A549 (cell line): ENCODE measurements at regions not wholly inside any gene's neighbourhood (a gene's known extent, or its start where the extent isn't known, plus 50 kb on each side); places are given as distances from the start of the nearest gene placed in this dataset.
"Not testable (repeated sequence)": the region's sequence is repeated elsewhere in the genome, so short reads cannot be mapped to it uniquely, and the experiment has no call there.

ENCODE experiments used
- ATAC-seq, 2 experiments: fragments of 200-7000 bp in 1 of 2; fragments of >200 bp in 1 of 2; cut with Nextera tagmentation in 1 of 2; cut with Tn5 transposase in 1 of 2; 3 replicates each; pipeline versions ENCODE4 v1.8.0 to v1.9.1; 2018 to 2020; ENCODE audit warnings: mild to moderate bottlenecking in 1 of 2, moderate library complexity in 1 of 2
- CTCF ChIA-PET: fragments of 300-600 bp; sonication (Branson Sonifier 250); formaldehyde crosslinking; extraction: SDS; loops from one replicate; lab custom pipeline; 2021; ENCODE audit warnings: antibody characterized with exemption, inconsistent platforms; lab: Yijun Ruan, JAX
- POLR2A ChIA-PET: fragments of 350-600 bp; formaldehyde crosslinking; extraction: SDS; loops from one replicate; lab custom pipeline; 2021; ENCODE audit warnings: antibody characterized with exemption, inconsistent platforms; lab: Yijun Ruan, JAX
- DNase-seq, 2 experiments: peaks; one replicate each; pipeline versions ENCODE4 v3.0.0 to v3.0.0-alpha.2; 2011 to 2016; ENCODE audit warnings: low read depth in 1 of 2, low spot score in 1 of 2
- FAIRE-seq: peaks from 2 replicates; lab custom pipeline; 2011; peaks lifted over from hg19 to GRCh38; lab: Jason Lieb, UNC
- H3K27ac ChIP-seq, 2 experiments: fragments of >200 bp; sonication (Bioruptor Twin); formaldehyde crosslinking; 3 replicates each; pipeline ENCODE4 v1.5.1; 2016 to 2017
- H3K4me1 ChIP-seq: fragments of >200 bp; sonication (Bioruptor Twin); formaldehyde crosslinking; 3 replicates; pipeline ENCODE4 v1.6.1; 2016
- H3K4me2 ChIP-seq: fragments of >200 bp; sonication (Bioruptor Twin); formaldehyde crosslinking; 3 replicates; pipeline ENCODE4 v1.6.1; 2016
- H3K4me3 ChIP-seq: fragments of >200 bp; sonication (Bioruptor Twin); formaldehyde crosslinking; 3 replicates; pipeline ENCODE4 v1.5.1; 2016
- H3K9me3 ChIP-seq: fragments of >200 bp; sonication (Bioruptor Twin); formaldehyde crosslinking; 3 replicates; pipeline ENCODE4 v1.6.1; 2016
- ATOH8 ChIP-seq: fragments of 250-450 bp; sonication (Bioruptor Pico); IDR thresholded peaks from 2 replicates; pipeline ENCODE4 v1.5.0; 2020; ENCODE audit warnings: low read depth, mild to moderate bottlenecking, moderate library complexity
- BCL3 ChIP-seq: fragments of >200 bp; sonication (Bioruptor Twin); formaldehyde crosslinking; IDR thresholded peaks from 3 replicates; pipeline ENCODE4 v1.6.1; 2016
- BHLHE40 ChIP-seq: IDR thresholded peaks from 2 replicates; pipeline ENCODE4 v1.6.1; 2012; ENCODE audit warnings: low read depth, low read length, inconsistent platforms
- EHF ChIP-seq: fragments of 250-450 bp; sonication (Bioruptor Pico); IDR thresholded peaks from 2 replicates; pipeline ENCODE4 v1.5.0; 2020; ENCODE audit warnings: mild to moderate bottlenecking
- ESRRA ChIP-seq: fragments of 150-350 bp; IDR thresholded peaks from 2 replicates; pipeline ENCODE4 v1.6.1; 2014; ENCODE audit warnings: mild to moderate bottlenecking, low read length, borderline replicate concordance
- FOSL2 ChIP-seq, 2 experiments: fragments of 450-650 bp in 1 of 2; fragments of >200 bp in 1 of 2; sonication (Bioruptor Twin) in 1 of 2; formaldehyde crosslinking; IDR thresholded peaks; 2 replicates each; pipeline versions ENCODE4 v1.5.0 to v1.6.1; 2016 to 2020; ENCODE audit warnings: mild to moderate bottlenecking in 1 of 2, moderate library complexity in 1 of 2
- HEYL ChIP-seq: fragments of 250-450 bp; sonication (Bioruptor Pico); IDR thresholded peaks from 2 replicates; pipeline ENCODE4 v1.8.0; 2021; ENCODE audit warnings: mild to moderate bottlenecking, moderate library complexity
- HMGXB4 ChIP-seq: fragments of 250-450 bp; sonication (Bioruptor Pico); IDR thresholded peaks from 2 replicates; pipeline ENCODE4 v1.5.0; 2021; ENCODE audit warnings: mild to moderate bottlenecking, moderate library complexity, borderline replicate concordance
- HOXA7 ChIP-seq: fragments of 250-450 bp; sonication (Bioruptor Pico); IDR thresholded peaks from 2 replicates; pipeline ENCODE4 v1.5.0; 2020; ENCODE audit warnings: mild to moderate bottlenecking, moderate library complexity
- JUN ChIP-seq, 2 experiments: fragments of >200 bp; sonication (Bioruptor Twin); formaldehyde crosslinking; IDR thresholded peaks; 2 replicates in 1 of 2; 3 replicates in 1 of 2; pipeline ENCODE4 v1.6.1; 2016 to 2017
- JUNB ChIP-seq: fragments of >200 bp; sonication (Bioruptor Twin); formaldehyde crosslinking; IDR thresholded peaks from 2 replicates; pipeline ENCODE4 v1.6.1; 2016
- MAFK ChIP-seq: fragments of 450-650 bp; IDR thresholded peaks from 2 replicates; pipeline ENCODE4 v1.6.1; 2014; ENCODE audit not compliant: partially characterized antibody
- MYC ChIP-seq: IDR thresholded peaks from 2 replicates; pipeline ENCODE4 v1.6.1; 2012; ENCODE audit warnings: mild to moderate bottlenecking, inconsistent platforms, low read length, improper control_type of control experiment, borderline replicate concordance
- NR3C1 ChIP-seq: fragments of >200 bp; sonication (Bioruptor Twin); formaldehyde crosslinking; IDR thresholded peaks from 3 replicates; pipeline ENCODE4 v1.6.1; 2017
- REST ChIP-seq: fragments of 200-600 bp; sonication (generic); IDR thresholded peaks from 2 replicates; pipeline ENCODE4 v1.6.1; 2016; ENCODE audit warnings: antibody characterized with exemption, mild to moderate bottlenecking, moderate library complexity
- RFX5 ChIP-seq: fragments of 450-650 bp; IDR thresholded peaks from 2 replicates; pipeline ENCODE4 v1.7.1; 2014; ENCODE audit warnings: antibody characterized with exemption, mild to moderate bottlenecking, moderate library complexity
- ZC3H11A ChIP-seq: fragments of 450-650 bp; IDR thresholded peaks from 2 replicates; pipeline ENCODE4 v1.6.1; 2014; ENCODE audit warnings: antibody characterized with exemption, mild to moderate bottlenecking
- ZSCAN20 ChIP-seq: fragments of 250-450 bp; sonication (Bioruptor Pico); IDR thresholded peaks from 2 replicates; pipeline ENCODE4 v1.8.0; 2022; ENCODE audit warnings: mild to moderate bottlenecking, moderate library complexity
- WGBS: methylation state at CpG from one replicate; pipeline ENCODE4 v1.1.6; 2017; ENCODE audit errors: missing lambda C conversion rate; 5-methylcytosine and 5-hydroxymethylcytosine counted together

- WGBS, result 2% methylated on average over 5 of the region's 5 CpGs
- CTCF ChIA-PET, result interaction anchor here (0.6 kb wide), 1 partner anchor 1035 kb away, joined by 3 read pairs; no protein-coding TSS in a partner anchor
Measured at GRCh38 chr7:97446361-97446760, 285.5 kb upstream of the TAC1 start.

GRCh38 chr7:97449448-97449847 is 282.4 kb upstream of the TAC1 start:
- ATAC-seq, CTCF ChIA-PET, FAIRE-seq, H3K4me1 ChIP-seq, H3K4me3 ChIP-seq, H3K4me2 ChIP-seq, DNase-seq, H3K9me3 ChIP-seq, POLR2A ChIA-PET, H3K27ac ChIP-seq: not testable (repeated sequence)
- 6% methylated on average over 3 of the region's 3 CpGs for WGBS

More at GRCh38 chr7:97446361-97446760, 285.5 kb upstream of the TAC1 start:
- POLR2A ChIA-PET, result no interaction called here
- H3K4me1 ChIP-seq, result no peaks in the 10 kb centered on the region
- FAIRE-seq (no peak), ATAC-seq (no peak), DNase-seq (no peak)
- H3K9me3 ChIP-seq, result no peaks in the 10 kb centered on the region; the same call in 2 of the 3 replicates
- TF ChIP-seq HEYL (CRISPR knock-in tag), result no peak
- TF ChIP-seq ZSCAN20, result no peak
- no peak for TF ChIP-seq FOSL2 (IDR thresholded peaks at IDR 0.05)
- TF ChIP-seq FOSL2 (CRISPR knock-in tag; IDR thresholded peaks at IDR 0.05), result no peak
- TF ChIP-seq ATOH8 (CRISPR knock-in tag), result no peak
- TF ChIP-seq BHLHE40, result no peak
- H3K4me3 ChIP-seq, result no peak overlapping the region
- no peak overlapping the region for H3K27ac ChIP-seq
- H3K4me2 ChIP-seq, result no peak overlapping the region

GRCh38 chr7:97450516-97450915 is 281.4 kb upstream of the TAC1 start:
- no peak overlapping the region for H3K4me2 ChIP-seq
- ATAC-seq (no peak), DNase-seq (no peak), FAIRE-seq (no peak)
- no peaks in the 10 kb centered on the region for H3K9me3 ChIP-seq
- WGBS, result 0% methylated on average over 1 of the region's 1 CpG
- CTCF ChIA-PET, result no interaction called here
- no peak overlapping the region for H3K27ac ChIP-seq
- no peak overlapping the region for H3K4me3 ChIP-seq
- POLR2A ChIA-PET, result no interaction called here
- H3K4me1 ChIP-seq, result no peaks in the 10 kb centered on the region
- no peak for TF ChIP-seq HOXA7
- no peak for TF ChIP-seq RFX5
- no peak for TF ChIP-seq HMGXB4 (CRISPR knock-in tag)
- no peak for TF ChIP-seq REST
- TF ChIP-seq JUN (IDR thresholded peaks at IDR 0.05), result no peak
- TF ChIP-seq MAFK, result no peak
- no peak for TF ChIP-seq MYC
- no peak for TF ChIP-seq ESRRA
- TF ChIP-seq ZC3H11A, result no peak
- no peak for TF ChIP-seq ATOH8 (CRISPR knock-in tag)
- TF ChIP-seq BHLHE40, result no peak
- TF ChIP-seq BCL3, result no peak
- no peak for TF ChIP-seq NR3C1
- no peak for TF ChIP-seq EHF (CRISPR knock-in tag)
- TF ChIP-seq FOSL2 (IDR thresholded peaks at IDR 0.05), result no peak
- TF ChIP-seq FOSL2 (CRISPR knock-in tag; IDR thresholded peaks at IDR 0.05), result no peak
- TF ChIP-seq JUNB, result no peak
